ENCODE measurements at regions not wholly inside any gene's neighbourhood (a gene's known extent, or its start where the extent isn't known, plus 50 kb on each side); places are given as distances from the start of the nearest gene placed in this dataset.

- Mint-ChIP-seq H3K4me3 (no peak overlapping the region), H3K27me3 (ENCODE audit: low read depth) (peaks cover 14% of the 10 kb centered on the region), H3K27ac (ENCODE audit: unreplicated experiment) (no peak overlapping the region), H3K4me1 (peaks cover 6% of the 10 kb centered on the region), H3K9me3 (no peaks in the 10 kb centered on the region), H3K36me3 (ENCODE audit: low read depth) (no peaks in the 10 kb centered on the region)
- peak; percentile 73 for DNase-seq (ENCODE audit: low read depth, low spot score)
- TF ChIP-seq, protein P1, sequence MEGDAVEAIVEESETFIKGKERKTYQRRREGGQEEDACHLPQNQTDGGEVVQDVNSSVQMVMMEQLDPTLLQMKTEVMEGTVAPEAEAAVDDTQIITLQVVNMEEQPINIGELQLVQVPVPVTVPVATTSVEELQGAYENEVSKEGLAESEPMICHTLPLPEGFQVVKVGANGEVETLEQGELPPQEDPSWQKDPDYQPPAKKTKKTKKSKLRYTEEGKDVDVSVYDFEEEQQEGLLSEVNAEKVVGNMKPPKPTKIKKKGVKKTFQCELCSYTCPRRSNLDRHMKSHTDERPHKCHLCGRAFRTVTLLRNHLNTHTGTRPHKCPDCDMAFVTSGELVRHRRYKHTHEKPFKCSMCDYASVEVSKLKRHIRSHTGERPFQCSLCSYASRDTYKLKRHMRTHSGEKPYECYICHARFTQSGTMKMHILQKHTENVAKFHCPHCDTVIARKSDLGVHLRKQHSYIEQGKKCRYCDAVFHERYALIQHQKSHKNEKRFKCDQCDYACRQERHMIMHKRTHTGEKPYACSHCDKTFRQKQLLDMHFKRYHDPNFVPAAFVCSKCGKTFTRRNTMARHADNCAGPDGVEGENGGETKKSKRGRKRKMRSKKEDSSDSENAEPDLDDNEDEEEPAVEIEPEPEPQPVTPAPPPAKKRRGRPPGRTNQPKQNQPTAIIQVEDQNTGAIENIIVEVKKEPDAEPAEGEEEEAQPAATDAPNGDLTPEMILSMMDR (conservative IDR thresholded peaks at IDR 0.05): peak; percentile 93
Observed at GRCh38 chr16:66315210-66315825, 51.2 kb upstream of the CDH5 start.

DNA sequence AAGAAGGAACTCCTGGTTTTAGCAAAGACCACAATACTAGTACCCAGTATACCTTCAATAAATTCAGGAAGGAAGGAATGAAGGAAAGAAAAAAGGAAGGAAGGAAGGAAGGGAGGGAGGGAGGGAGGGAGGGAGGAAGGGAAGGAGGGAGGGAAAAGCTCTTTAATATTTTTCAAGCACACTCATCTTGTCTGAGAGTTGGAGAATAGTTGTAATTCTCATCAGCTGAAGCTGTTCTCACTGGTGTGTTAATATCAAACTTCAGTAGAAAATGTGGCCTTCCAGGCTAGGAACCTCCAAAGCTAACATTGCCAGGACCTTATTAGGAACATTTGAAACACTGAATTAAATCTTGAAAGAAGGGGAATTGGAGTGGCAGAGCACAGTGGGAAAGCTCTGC is 55.2 kb upstream of the CDH5 start:
- Mint-ChIP-seq H3K4me3 (no peak overlapping the region), H3K36me3 (ENCODE audit: low read depth) (no peaks in the 10 kb centered on the region), H3K4me1 (peaks cover 6% of the 10 kb centered on the region), H3K9me3 (no peaks in the 10 kb centered on the region), H3K27me3 (ENCODE audit: low read depth) (peaks cover 4% of the 10 kb centered on the region), H3K27ac (ENCODE audit: unreplicated experiment) (no peak overlapping the region)
- DNase-seq (ENCODE audit: low read depth, low spot score): no peak
- TF ChIP-seq, protein P1 (conservative IDR thresholded peaks at IDR 0.05): no peak

DNA sequence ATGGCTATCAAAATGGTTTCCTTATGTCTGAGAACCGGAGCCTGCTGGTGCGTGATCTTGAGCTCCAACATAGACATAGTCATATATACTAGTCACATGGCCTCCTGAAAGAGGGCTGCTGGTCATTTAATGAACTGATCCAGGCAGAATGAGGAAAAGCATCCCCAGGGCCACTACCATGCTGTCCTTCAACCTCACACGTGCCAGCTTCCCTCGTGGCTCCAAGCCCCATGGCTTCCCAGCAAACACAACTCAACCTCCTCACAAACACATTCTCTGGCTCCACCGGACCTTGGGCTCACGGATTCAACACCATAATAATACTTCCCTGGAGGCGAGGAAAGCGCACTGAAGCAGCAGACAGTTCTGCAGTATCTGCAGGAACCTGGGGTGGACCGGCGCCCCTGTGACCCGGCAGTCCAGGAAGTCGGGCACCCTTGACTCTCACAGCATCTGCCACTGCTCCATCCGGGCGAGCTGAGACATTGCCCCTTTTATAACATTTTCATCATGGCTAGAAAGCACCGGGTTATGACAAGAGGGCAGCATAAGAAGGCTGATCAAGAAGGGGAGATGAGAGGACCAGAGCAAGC is 57.2 kb upstream of the CDH5 start:
- Mint-ChIP-seq H3K36me3 (ENCODE audit: low read depth) (no peaks in the 10 kb centered on the region), H3K27me3 (ENCODE audit: low read depth) (peaks cover 5% of the 10 kb centered on the region), H3K4me1 (no peaks in the 10 kb centered on the region), H3K9me3 (no peaks in the 10 kb centered on the region), H3K4me3 (no peak overlapping the region), H3K27ac (ENCODE audit: unreplicated experiment) (no peak overlapping the region)
- TF ChIP-seq, protein P1 (conservative IDR thresholded peaks at IDR 0.05): no peak
- no peak for DNase-seq (ENCODE audit: low read depth, low spot score)

- Mint-ChIP-seq H3K27ac (ENCODE audit: unreplicated experiment) (no peak overlapping the region), H3K27me3 (ENCODE audit: low read depth) (peaks cover 5% of the 10 kb centered on the region), H3K4me1 (no peaks in the 10 kb centered on the region), H3K4me3 (no peak overlapping the region), H3K36me3 (ENCODE audit: low read depth) (no peaks in the 10 kb centered on the region), H3K9me3 (no peaks in the 10 kb centered on the region)
- TF ChIP-seq, protein P1 (conservative IDR thresholded peaks at IDR 0.05): no peak
- DNase-seq (ENCODE audit: low read depth, low spot score): no peak
Observed at GRCh38 chr16:66308096-66308495, 58.4 kb upstream of the CDH5 start.

DNA sequence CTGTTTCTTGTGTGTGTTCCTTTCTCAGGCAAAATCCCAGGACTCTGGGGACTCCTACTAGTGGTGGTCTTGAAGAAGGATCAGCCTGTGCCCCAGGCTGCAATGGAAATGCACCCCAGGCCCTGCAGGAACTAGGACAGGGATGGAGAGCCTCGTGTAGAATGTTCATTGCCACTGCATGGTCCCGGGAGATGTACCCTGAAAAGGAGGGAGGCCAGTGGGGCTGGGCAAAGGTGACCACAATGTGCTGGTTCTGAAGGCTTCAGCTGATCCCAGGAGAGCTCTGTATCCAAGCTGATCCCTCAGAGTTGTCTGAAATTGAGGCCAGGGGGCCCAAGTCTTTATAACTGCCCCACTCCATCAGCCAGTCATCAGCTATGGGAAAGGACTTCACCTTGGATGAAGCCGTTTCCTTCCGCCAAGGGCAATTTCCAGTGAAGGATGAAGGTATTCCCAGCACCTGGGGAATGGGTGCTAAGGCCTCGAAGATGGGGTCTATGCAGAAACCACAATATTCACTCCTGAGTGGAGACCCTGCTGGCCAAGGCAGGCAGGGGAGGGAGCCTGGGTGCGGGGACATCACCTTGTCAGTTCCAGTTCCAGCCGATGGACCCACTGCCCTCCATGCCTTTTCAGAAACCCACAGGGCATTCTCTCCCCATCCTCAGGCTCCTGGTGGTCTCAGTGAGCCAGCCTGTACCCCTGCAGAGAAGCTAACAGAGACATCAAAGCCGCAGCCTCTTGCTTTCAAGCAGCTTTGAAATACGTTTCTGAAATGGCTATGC is 59.9 kb upstream of the CDH5 start:
- DNase-seq (ENCODE audit: low read depth, low spot score): no peak
- peaks cover 5% of the 10 kb centered on the region for H3K27me3 Mint-ChIP-seq (ENCODE audit: low read depth)
- TF ChIP-seq, protein P1 (conservative IDR thresholded peaks at IDR 0.05): no peak
- H3K27ac Mint-ChIP-seq (ENCODE audit: unreplicated experiment): no peak overlapping the region
- H3K4me3 Mint-ChIP-seq: no peak overlapping the region
- no peaks in the 10 kb centered on the region for H3K9me3 Mint-ChIP-seq
- no peaks in the 10 kb centered on the region for H3K36me3 Mint-ChIP-seq (ENCODE audit: low read depth)
- H3K4me1 Mint-ChIP-seq: no peaks in the 10 kb centered on the region
